SK-N-SH treated with all-trans-retinoic acid at 6 μM for 48 hours (cell line): ENCODE measurements at regions not wholly inside any gene's neighbourhood (a gene's known extent, or its start where the extent isn't known, plus 50 kb on each side); places are given as distances from the start of the nearest gene placed in this dataset.

Experiments
- ATAC-seq: fragments of 200-7000 bp; cut with Tn5 transposase; 3 replicates; pipeline ENCODE4 v1.9.1; 2020; ENCODE audit warnings: mild to moderate bottlenecking, moderate library complexity
- BACH2 ChIP-seq: fragments of 250-450 bp; sonication (Bioruptor Pico); IDR thresholded peaks from 2 replicates; pipeline ENCODE4 v1.9.0; 2021; ENCODE audit warnings: mild to moderate bottlenecking, borderline replicate concordance
- ESRRG ChIP-seq: fragments of 250-450 bp; sonication (Bioruptor Pico); IDR thresholded peaks from 2 replicates; pipeline ENCODE4 v1.6.1; 2021; ENCODE audit warnings: mild to moderate bottlenecking
- GLIS3 ChIP-seq: fragments of 250-450 bp; sonication (Bioruptor Pico); IDR thresholded peaks from 2 replicates; pipeline ENCODE4 v1.5.0; 2020; ENCODE audit warnings: mild to moderate bottlenecking, moderate library complexity
- ISL1 ChIP-seq: fragments of 250-450 bp; sonication (Bioruptor Pico); IDR thresholded peaks from 2 replicates; pipeline ENCODE4 v2.1.2; 2022; ENCODE audit warnings: mild to moderate bottlenecking, moderate library complexity
- OSR1 ChIP-seq: fragments of 250-450 bp; sonication (Bioruptor Pico); IDR thresholded peaks from 2 replicates; pipeline ENCODE4 v1.8.0; 2022; ENCODE audit warnings: moderate library complexity, mild to moderate bottlenecking, inconsistent platforms
- PPARA ChIP-seq: fragments of 250-450 bp; sonication (Bioruptor Pico); IDR thresholded peaks from 2 replicates; pipeline ENCODE4 v1.5.0; 2020; ENCODE audit warnings: mild to moderate bottlenecking, borderline replicate concordance
- RARB ChIP-seq: fragments of 250-450 bp; sonication (Bioruptor Pico); IDR thresholded peaks from 2 replicates; pipeline ENCODE4 v1.8.0; 2021; ENCODE audit warnings: mild to moderate bottlenecking, moderate library complexity
- SNAI2 ChIP-seq: fragments of 250-450 bp; sonication (Bioruptor Pico); IDR thresholded peaks from 2 replicates; pipeline ENCODE4 v1.5.0; 2020; ENCODE audit warnings: mild to moderate bottlenecking, moderate library complexity
- TCF4 ChIP-seq: fragments of 250-450 bp; sonication (Bioruptor Pico); IDR thresholded peaks from 2 replicates; pipeline ENCODE4 v1.8.0; 2021; ENCODE audit warnings: mild to moderate bottlenecking, moderate library complexity, borderline replicate concordance
- TOX ChIP-seq: fragments of 250-450 bp; sonication (Bioruptor Pico); IDR thresholded peaks from 2 replicates; pipeline ENCODE4 v1.8.0; 2021; ENCODE audit warnings: mild to moderate bottlenecking, moderate library complexity, borderline replicate concordance
- ZC3H10 ChIP-seq: fragments of 250-450 bp; sonication (Bioruptor Pico); IDR thresholded peaks from 2 replicates; pipeline ENCODE4 v1.5.1; 2021; ENCODE audit warnings: mild to moderate bottlenecking, moderate library complexity
- ZFP3 ChIP-seq: fragments of 250-450 bp; sonication (Bioruptor Pico); IDR thresholded peaks from 2 replicates; pipeline ENCODE4 v1.5.0; 2020; ENCODE audit warnings: mild to moderate bottlenecking, moderate library complexity
- ZFP30 ChIP-seq: fragments of 450-650 bp; formaldehyde crosslinking; IDR thresholded peaks from 2 replicates; pipeline ENCODE4 v1.5.0; 2022; ENCODE audit warnings: mild to moderate bottlenecking, moderate library complexity
- ZNF565 ChIP-seq: fragments of 450-650 bp; formaldehyde crosslinking; conservative IDR thresholded peaks from 2 replicates; pipeline ENCODE4 v1.5.0; 2020; ENCODE audit warnings: low read depth, mild to moderate bottlenecking, moderate library complexity
- ZNF70 ChIP-seq: fragments of 450-650 bp; formaldehyde crosslinking; IDR thresholded peaks from 2 replicates; pipeline ENCODE4 v1.5.0; 2020; ENCODE audit warnings: mild to moderate bottlenecking, moderate library complexity
- ZNF8 ChIP-seq: fragments of 450-650 bp; formaldehyde crosslinking; IDR thresholded peaks from 2 replicates; pipeline ENCODE4 v1.5.0; 2020; ENCODE audit warnings: mild to moderate bottlenecking, moderate library complexity
- TF ChIP-seq, protein P1 (sequence below): fragments of 250-450 bp; sonication (Bioruptor Pico); IDR thresholded peaks from 2 replicates; pipeline ENCODE4 v1.5.1; 2021; ENCODE audit warnings: mild to moderate bottlenecking, moderate library complexity
- TF ChIP-seq, protein P2 (sequence below): fragments of 250-450 bp; sonication (Bioruptor Pico); IDR thresholded peaks from 2 replicates; pipeline ENCODE4 v1.5.1; 2020; ENCODE audit warnings: low read depth, mild to moderate bottlenecking, moderate library complexity
- TF ChIP-seq, protein P3 (sequence below): fragments of 250-450 bp; sonication (Bioruptor Pico); IDR thresholded peaks from 2 replicates; pipeline ENCODE4 v1.8.0; 2020; ENCODE audit warnings: mild to moderate bottlenecking, moderate library complexity, borderline replicate concordance
- TF ChIP-seq, protein P4 (sequence below): fragments of 250-450 bp; sonication (Bioruptor Pico); IDR thresholded peaks from 2 replicates; pipeline ENCODE4 v1.5.0; 2020; ENCODE audit warnings: mild to moderate bottlenecking, moderate library complexity
- TF ChIP-seq, protein P5 (sequence below): fragments of 250-450 bp; sonication (Bioruptor Pico); IDR thresholded peaks from 2 replicates; pipeline ENCODE4 v1.8.0; 2021; ENCODE audit warnings: low read depth, mild to moderate bottlenecking, moderate library complexity, borderline replicate concordance

DNA sequence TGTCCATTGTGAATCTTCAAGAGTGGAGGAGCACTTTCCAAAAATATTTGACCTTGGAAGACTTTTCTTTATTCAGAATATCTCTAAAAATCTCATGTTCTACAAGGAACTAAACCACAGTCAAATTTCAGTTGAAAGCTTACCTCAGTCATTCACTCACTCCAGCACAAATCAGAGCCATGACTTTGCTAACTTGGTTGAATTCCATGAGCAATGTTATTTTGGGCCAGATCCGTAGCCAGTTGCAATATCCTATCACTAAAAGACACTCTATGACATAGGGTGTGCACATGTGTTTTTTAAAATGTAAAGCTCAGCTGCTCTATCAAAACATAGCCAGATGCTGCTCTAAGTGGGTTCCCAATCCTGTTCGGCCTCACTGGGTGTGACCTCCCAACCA is 156.1 kb upstream of the ANKRD55 start:
- no peak for ATAC-seq
- no peak for TF ChIP-seq ZNF565 (CRISPR knock-in tag)
- TF ChIP-seq OSR1 (CRISPR knock-in tag), result no peak
- TF ChIP-seq, protein P1, sequence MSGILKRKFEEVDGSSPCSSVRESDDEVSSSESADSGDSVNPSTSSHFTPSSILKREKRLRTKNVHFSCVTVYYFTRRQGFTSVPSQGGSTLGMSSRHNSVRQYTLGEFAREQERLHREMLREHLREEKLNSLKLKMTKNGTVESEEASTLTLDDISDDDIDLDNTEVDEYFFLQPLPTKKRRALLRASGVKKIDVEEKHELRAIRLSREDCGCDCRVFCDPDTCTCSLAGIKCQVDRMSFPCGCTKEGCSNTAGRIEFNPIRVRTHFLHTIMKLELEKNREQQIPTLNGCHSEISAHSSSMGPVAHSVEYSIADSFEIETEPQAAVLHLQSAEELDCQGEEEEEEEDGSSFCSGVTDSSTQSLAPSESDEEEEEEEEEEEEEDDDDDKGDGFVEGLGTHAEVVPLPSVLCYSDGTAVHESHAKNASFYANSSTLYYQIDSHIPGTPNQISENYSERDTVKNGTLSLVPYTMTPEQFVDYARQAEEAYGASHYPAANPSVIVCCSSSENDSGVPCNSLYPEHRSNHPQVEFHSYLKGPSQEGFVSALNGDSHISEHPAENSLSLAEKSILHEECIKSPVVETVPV (CRISPR knock-in tag), result no peak
- no peak for TF ChIP-seq TCF4
- no peak for TF ChIP-seq TOX (CRISPR knock-in tag)
- no peak for TF ChIP-seq PPARA (CRISPR knock-in tag)
- no peak for TF ChIP-seq ESRRG (CRISPR knock-in tag)
- no peak for TF ChIP-seq ZNF8
- TF ChIP-seq, protein P2, sequence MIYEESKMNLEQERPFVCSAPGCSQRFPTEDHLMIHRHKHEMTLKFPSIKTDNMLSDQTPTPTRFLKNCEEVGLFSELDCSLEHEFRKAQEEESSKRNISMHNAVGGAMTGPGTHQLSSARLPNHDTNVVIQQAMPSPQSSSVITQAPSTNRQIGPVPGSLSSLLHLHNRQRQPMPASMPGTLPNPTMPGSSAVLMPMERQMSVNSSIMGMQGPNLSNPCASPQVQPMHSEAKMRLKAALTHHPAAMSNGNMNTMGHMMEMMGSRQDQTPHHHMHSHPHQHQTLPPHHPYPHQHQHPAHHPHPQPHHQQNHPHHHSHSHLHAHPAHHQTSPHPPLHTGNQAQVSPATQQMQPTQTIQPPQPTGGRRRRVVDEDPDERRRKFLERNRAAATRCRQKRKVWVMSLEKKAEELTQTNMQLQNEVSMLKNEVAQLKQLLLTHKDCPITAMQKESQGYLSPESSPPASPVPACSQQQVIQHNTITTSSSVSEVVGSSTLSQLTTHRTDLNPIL (CRISPR knock-in tag), result no peak
- TF ChIP-seq, protein P3, sequence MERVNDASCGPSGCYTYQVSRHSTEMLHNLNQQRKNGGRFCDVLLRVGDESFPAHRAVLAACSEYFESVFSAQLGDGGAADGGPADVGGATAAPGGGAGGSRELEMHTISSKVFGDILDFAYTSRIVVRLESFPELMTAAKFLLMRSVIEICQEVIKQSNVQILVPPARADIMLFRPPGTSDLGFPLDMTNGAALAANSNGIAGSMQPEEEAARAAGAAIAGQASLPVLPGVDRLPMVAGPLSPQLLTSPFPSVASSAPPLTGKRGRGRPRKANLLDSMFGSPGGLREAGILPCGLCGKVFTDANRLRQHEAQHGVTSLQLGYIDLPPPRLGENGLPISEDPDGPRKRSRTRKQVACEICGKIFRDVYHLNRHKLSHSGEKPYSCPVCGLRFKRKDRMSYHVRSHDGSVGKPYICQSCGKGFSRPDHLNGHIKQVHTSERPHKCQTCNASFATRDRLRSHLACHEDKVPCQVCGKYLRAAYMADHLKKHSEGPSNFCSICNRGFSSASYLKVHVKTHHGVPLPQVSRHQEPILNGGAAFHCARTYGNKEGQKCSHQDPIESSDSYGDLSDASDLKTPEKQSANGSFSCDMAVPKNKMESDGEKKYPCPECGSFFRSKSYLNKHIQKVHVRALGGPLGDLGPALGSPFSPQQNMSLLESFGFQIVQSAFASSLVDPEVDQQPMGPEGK, result no peak
- no peak for TF ChIP-seq GLIS3 (CRISPR knock-in tag)
- TF ChIP-seq ZNF70 (CRISPR knock-in tag), result no peak

DNA sequence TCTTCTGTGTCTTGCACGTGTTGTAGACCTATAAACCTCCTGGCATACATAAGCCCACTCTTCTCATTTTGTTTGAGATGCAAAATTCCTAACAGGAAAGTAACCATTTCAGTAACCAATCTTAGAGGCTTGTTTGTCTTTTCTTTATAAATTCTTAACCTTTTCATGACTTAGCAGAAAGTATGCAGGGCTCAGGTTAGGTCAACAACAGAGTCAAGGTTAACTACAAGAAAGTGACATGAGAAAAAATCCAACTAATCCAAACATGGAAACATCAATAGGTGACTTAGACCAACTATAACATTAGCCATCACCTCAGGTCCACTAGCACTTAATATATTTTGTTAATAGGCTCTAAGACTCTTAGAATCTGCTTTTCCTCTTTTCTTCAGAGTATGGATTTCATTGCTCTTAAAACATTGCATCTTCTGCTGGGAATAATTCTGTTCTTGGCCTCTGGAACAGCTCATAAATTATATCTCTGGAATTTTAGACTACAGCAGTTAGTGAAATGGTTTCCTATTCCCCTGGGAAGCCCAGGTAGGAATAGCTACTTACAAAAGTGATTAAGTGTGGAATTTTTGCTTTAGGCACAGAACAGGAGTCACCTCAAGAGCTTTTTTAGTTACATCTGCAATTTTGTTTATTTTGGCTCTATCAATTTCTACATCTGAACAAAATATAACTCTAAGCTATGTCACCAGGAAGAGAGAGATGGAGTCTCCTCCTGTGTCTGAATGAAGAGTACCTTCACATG is 155.3 kb upstream of the ANKRD55 start:
- TF ChIP-seq, protein P4, sequence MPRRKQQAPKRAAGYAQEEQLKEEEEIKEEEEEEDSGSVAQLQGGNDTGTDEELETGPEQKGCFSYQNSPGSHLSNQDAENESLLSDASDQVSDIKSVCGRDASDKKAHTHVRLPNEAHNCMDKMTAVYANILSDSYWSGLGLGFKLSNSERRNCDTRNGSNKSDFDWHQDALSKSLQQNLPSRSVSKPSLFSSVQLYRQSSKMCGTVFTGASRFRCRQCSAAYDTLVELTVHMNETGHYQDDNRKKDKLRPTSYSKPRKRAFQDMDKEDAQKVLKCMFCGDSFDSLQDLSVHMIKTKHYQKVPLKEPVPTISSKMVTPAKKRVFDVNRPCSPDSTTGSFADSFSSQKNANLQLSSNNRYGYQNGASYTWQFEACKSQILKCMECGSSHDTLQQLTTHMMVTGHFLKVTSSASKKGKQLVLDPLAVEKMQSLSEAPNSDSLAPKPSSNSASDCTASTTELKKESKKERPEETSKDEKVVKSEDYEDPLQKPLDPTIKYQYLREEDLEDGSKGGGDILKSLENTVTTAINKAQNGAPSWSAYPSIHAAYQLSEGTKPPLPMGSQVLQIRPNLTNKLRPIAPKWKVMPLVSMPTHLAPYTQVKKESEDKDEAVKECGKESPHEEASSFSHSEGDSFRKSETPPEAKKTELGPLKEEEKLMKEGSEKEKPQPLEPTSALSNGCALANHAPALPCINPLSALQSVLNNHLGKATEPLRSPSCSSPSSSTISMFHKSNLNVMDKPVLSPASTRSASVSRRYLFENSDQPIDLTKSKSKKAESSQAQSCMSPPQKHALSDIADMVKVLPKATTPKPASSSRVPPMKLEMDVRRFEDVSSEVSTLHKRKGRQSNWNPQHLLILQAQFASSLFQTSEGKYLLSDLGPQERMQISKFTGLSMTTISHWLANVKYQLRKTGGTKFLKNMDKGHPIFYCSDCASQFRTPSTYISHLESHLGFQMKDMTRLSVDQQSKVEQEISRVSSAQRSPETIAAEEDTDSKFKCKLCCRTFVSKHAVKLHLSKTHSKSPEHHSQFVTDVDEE (CRISPR knock-in tag), result no peak
- TF ChIP-seq ZFP3 (CRISPR knock-in tag), result no peak
- no peak for TF ChIP-seq ISL1
- TF ChIP-seq ZNF565 (CRISPR knock-in tag), result no peak
- TF ChIP-seq, protein P2 (CRISPR knock-in tag), result no peak
- TF ChIP-seq, protein P5, sequence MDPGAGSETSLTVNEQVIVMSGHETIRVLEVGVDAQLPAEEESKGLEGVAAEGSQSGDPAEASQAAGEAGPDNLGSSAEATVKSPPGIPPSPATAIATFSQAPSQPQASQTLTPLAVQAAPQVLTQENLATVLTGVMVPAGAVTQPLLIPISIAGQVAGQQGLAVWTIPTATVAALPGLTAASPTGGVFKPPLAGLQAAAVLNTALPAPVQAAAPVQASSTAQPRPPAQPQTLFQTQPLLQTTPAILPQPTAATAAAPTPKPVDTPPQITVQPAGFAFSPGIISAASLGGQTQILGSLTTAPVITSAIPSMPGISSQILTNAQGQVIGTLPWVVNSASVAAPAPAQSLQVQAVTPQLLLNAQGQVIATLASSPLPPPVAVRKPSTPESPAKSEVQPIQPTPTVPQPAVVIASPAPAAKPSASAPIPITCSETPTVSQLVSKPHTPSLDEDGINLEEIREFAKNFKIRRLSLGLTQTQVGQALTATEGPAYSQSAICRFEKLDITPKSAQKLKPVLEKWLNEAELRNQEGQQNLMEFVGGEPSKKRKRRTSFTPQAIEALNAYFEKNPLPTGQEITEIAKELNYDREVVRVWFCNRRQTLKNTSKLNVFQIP, result no peak
- no peak for TF ChIP-seq ZC3H10 (CRISPR knock-in tag)
- no peak for TF ChIP-seq TOX (CRISPR knock-in tag)
- TF ChIP-seq ZNF70 (CRISPR knock-in tag), result no peak
- no peak for TF ChIP-seq BACH2
- ATAC-seq, result no peak

DNA sequence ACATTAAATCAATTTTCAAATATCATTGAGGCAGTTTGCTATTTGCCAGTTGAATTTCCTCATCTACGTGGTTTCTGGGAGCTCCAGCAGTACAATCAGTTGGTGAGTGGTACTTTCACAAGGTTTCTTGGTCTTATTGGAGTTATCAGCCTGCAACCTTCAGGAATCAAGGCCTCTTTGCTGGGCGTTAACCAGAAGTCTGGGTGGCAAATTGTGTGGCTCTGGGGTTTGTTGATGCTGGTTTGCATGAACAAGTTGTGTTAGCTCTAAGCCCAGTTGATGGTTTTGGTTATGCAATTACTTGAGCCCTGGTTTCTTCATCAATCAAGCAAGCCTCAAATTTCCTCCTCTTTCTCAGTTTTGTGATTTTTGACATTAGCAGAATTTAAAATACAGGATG is 152.9 kb upstream of the ANKRD55 start:
- no peak for ATAC-seq
- TF ChIP-seq, protein P4 (CRISPR knock-in tag), result no peak
- no peak for TF ChIP-seq TCF4
- TF ChIP-seq, protein P5, result no peak
- no peak for TF ChIP-seq RARB (CRISPR knock-in tag)
- TF ChIP-seq ZFP3 (CRISPR knock-in tag), result no peak
- TF ChIP-seq OSR1 (CRISPR knock-in tag), result no peak
- no peak for TF ChIP-seq ZFP30 (CRISPR knock-in tag)
- no peak for TF ChIP-seq TOX (CRISPR knock-in tag)
- no peak for TF ChIP-seq SNAI2 (CRISPR knock-in tag)
